Activated CD8-positive, alpha-beta memory T cell treated with anti-CD3 and anti-CD28 coated beads for 24 hours (primary cell): ENCODE measurements at regions not wholly inside any gene's neighbourhood (a gene's known extent, or its start where the extent isn't known, plus 50 kb on each side); places are given as distances from the start of the nearest gene placed in this dataset.

ENCODE experiments used
- DNase-seq: peaks from one replicate; pipeline ENCODE4 v3.0.0-alpha.2; 2020

DNA sequence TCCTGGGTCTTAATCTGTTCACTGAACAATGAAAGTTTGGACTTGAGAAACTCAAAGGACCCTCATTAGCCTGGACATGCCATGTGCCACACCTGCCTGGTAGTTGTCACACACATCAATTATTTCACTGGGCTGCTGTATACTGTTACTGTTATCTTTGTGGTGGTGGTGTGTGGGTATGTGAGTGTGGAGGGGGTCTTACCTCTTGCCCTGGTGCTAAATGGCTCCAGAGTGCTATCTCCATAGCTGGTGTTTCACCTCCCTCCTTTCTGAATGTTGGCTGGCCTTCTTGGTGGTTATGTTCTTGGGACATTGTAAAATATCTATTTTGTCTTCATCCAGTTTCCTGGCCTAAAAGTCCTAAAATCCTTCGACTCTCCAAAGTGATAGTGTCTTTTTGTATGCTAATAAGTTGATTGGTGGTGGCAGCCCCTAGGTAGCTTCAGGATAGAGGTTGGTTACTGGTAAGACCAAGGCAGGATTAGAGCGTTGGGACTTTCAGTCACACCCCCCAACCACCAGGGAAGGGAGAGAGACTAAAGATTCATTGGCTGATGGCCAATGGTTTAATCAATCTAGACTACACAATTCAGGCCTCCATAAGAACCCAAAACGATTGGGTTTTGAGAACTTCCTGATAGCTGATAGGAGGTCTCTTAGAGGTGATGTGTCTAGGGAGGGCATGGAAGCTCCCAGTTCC is 328.1 kb downstream of the MYCN start:
- DNase-seq: no peak

DNA sequence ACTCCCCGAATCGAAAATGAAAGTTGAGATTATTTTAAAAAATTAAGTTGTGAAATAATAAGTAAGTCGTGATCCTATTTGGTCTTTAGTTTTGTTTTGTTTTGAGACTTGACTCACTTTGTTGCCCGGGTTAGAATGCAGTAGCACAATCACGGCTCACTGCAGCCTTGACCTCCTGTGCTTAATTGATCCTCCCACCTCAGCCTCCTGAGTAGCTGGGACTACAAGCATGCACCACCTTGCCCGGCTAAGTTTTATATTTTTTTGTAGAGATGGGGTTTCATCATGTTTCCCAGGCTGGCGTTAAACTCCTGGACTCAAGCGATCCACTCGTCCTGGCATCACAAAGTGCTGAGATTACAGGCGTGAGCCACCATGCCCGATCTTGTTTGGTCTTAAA is 326.2 kb downstream of the MYCN start:
- no peak for DNase-seq

DNA sequence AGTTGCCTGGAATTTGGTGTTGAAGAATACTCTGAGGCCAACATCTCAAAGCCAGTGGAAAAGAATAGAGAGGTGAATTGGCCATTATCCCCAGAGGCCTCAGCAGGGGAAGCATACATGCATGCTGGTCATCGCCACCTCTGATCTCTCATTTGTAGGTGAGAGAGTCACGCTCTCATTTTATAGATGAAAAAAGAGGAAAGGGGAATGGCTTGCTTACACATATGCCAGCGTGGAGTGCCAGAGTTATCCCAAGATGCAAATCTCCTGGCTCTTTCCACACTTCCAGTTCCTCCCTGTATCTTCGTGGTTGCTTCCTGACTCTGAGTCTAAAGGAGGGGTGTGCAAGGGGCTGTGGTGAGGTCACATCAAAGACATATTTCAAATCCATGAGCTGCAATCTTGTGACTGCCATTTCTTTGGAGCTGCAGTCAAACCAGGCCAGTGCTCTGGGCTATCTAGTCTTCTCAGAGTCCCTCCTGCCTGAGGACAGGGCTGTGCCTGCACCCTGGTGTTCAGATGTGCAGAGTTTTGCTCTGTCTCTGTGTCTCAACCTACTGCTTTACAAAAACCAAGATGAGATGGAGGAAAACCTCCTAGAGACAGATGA is 324.7 kb downstream of the MYCN start:
- DNase-seq: no peak

DNA sequence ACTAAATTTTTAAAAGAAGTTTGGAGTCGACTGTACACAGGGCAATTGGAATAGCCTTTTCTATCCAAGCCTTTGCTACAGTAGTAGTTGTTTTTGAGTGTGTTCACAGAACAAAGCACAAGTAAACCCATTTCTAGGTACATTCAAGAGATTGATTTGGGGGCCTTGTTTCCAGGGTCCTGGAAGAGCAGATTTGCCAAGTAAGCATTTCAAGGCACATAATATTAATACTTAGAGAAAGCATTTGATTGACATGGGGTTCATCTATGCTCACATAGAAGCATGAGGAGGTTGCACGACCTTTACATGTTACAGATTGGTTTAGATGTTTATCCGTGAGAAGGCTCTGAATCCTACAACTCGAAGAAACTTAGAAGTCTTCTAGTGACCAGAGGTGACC is 324.1 kb downstream of the MYCN start:
- DNase-seq: no peak

DNA sequence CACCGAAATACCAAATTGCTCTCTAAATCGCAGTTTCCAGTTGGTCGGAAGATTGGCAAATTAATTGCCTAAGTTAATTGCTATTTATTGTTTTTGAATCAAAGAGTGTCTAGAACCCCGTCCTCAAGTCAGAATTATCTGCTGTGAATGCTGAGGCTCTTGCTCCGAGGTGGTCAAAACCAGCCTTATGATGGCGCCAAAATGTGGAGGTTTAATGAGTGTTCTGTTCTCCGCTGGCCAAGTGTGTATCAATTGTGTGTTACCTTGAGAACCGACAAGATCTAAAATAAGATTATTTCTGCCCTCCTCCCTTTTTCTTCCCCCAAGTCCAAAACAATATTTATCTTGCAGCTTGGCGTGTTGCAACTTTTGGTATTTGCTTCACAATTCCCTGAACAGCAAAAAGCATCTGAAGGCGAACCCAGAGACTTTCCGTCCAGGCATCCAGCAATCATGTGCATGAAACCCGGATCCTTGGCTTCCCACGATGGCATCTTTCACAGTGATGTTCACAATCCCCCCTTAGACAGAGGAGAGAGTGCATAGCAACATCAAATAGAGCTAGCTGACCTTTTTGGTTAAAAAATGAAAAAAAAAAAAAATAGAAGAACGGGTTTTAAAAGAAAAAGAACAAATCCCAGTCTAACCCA is 323.0 kb downstream of the MYCN start:
- DNase-seq: no peak

DNA sequence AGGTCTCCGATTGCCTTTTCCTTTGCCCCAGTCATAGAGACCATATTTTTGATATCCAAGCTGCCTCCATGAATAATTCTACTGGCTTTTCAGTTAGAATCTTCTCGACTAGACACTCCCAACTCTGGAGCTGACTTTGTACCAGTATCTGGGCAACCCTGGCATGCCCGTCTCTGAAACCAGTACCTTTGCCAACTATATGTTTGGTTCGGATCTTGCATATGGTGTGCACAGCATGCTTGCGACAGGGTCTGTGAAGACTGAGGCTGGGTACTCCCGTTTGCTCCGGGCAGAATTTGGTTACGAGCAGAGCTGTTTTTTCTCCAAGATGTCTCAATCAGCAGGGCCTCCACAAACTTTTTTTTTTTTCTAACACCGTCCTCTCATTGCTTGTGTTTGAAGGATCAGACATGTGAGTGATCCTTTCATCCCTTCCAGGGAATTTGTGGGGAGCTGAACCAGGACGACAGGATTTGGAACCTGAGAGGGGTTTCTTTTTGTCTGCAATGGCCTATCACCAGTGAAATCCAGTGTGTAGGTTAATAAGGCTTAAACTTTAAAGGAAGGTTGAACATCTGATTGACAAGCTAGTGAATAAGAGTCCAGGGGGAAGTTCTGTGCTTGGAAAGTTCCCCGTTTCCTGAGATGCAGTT is 322.3 kb downstream of the MYCN start:
- DNase-seq: no peak

DNA sequence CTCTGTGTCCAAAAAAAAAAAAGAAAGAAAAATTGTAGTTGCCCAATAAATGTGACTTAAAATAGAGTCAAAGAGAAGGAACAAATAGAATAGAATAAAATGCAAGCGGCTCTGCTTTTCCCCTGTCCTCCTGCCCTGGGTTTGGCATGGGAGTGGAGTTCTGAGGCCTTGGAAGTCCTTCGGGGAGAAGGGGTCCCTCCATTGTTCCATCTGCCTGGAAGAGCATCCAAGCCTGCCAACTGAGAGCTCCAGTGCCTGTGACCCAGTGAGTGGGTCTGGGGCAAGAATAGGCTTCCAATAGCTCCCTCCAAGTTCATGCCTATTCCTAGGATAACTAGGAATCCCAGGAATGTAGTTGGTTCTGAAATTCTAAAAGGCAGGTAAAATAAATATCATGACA is 321.4 kb downstream of the MYCN start:
- DNase-seq: no peak

DNA sequence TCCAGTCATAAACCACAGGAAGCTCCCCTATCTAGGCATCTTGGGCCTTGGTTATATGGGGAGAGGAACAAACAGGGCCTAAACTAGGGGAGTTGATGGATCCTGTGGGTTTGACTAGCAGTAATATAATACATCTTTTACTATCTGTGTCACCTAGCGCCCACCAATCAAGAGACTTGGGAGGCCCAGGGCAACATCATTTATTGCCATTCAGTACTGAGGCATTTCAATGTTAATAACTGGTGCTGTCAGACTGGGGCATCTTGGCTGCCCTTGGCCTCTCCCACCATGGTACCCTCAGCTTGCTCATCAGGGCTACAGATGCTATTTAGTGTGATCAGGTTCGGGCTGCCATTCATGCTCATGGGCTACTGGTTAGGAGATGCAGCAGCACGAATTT is 320.7 kb downstream of the MYCN start:
- DNase-seq: no peak

DNA sequence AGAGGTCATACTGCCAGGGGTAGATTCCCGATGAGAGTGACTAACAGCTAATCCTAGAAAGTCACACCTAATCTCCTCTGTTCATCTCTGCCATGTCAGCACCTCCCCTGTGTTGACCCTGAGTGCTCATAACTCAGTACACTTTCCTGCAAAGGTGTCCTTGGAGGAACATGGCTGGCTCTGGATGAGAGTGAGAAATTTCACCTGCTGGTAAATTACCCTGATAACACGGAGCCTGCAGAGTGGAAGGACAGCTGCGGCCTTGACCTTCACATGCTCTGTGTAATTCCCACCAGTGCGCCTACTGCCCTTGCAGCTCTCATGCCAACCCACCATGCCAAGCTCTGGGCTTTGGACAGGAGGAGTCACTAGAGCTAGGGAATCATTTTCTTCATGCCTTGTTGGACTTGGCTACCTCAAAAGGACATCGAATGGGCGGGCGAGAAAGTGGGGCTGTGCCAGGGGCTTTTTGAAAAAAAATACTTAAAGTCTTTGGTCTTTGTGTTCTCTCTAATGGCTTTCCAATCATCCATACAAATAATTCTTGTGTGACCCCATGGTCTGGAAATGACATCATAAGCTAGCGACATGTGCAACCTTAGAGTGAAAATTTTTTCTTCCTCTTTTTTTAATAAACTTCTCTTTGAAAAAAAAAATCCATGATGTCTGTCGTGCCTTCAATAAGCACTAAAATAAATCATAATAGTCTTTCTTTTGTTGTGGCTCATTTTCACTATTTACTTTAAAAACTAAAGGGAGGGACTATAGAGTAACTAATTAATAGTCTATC is 319.9 kb downstream of the MYCN start:
- no peak for DNase-seq

DNA sequence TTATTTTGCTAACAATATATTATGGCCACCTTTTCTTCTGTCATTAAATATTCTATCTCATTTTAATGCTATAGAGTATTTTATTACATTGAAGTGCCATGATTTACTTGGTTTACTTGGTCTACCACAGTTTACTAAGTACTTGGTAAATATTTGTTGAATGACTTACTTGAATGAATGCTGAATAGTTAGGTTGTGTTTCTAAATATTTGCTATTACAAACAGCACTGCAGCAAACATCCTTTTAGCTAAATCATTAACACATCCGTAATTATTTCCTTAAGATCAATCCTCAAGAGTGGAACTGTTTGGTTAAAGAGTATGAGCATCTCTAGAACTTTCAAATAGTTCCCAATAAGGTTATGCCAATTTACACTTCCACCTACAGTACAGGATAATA is 318.7 kb downstream of the MYCN start:
- DNase-seq: no peak

DNA sequence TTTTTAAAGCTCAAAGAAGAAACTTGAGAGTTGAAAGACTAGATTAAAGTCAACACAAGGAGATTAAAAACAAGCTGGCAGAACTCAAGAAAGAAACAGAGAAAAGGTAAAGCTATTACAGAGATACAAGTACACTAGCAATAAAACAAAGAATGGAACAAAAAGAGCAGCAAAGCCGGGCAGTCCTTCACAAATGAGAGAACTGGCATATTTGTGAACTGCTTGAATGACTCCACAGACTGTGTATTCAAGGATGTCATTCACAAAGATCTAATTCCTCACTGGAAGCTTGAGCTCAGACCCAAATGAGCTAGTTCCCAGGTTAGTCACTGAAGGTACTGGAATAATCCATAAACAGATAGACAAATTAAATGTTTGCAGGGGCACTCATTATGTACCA is 318.0 kb downstream of the MYCN start:
- DNase-seq: no peak

DNA sequence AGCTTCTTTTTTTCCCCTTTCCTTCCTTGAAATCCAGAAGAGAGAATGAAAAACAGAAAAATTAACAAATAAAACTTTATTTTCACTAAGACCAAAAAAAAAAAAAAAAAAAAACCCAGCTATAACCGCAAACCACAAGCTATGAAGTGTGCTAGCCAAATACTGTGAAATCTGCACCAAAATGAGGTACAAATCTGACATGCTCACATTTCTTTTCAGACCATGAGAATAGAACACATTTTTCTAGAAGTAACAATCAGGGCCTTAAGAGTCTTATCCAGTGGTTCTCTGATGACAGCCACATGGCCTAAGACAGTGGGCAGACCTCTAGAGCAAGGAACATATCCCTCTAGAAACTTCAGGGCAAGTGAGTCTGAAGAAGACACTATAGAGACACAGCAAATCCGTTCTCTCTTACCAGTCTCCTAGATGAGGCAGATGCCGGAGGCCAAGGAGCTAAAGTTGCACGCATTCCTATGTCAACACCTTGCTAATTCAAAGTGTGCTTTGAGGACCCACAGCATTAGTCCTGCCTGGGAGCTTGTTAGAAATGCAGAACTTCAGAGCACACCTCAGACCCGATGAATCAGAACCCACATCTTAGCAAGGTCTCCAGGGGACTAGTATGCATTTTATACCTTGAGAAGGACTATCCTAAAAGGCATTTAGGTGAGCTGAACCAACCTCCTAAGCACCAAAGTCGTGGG is 317.1 kb downstream of the MYCN start:
- no peak for DNase-seq

DNA sequence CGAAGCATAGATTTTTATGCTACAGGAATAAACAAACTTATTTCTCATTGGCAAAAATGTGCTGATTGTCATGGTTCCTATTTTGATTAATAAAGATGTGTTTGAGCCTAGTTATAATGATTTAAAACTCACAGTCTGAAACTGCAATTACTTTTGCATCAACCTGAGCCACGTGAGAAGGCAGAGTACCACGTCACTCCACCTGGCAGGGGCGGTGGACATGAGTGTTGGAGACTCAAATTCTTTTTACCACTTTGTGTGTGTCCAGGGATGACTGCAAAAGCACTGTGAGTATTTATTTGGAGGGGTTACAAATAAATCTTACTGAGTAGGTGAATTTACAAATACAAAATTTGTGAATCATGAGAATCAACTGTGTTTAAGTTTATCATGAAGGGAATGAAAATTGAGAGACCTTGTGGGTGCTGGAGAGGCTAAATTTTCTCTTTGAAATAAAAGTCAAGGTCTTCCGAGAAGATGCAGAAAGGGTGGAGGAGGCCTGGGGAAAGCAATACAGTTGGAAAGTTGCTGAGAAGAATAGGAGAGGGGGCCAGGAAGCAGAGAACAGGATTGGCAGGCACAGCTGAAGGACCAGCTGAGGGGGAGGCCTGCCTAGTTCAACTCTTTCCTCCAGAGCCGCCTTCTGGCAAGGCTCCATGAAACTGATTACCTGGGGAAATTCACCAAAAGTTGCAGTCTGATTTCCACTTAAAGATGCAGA is 316.4 kb downstream of the MYCN start:
- no peak for DNase-seq

DNA sequence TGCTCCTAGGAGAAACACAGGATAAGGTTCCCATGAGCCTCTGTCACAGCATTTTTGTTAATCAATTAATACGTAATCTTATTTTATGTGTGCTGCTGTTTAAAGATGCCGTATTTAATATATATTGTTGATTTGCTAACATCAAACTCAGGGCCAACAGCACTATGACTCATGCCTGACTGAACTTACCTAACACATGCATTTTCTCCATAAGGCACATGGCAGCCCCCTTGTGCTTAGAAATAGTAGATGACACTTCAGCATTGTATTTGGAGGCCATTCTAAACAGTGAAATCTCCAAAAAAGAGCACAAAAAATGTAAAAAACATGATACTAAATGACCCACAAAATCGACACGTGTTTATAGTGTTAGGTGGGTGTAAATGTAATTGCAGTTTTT is 314.8 kb downstream of the MYCN start:
- no peak for DNase-seq

DNA sequence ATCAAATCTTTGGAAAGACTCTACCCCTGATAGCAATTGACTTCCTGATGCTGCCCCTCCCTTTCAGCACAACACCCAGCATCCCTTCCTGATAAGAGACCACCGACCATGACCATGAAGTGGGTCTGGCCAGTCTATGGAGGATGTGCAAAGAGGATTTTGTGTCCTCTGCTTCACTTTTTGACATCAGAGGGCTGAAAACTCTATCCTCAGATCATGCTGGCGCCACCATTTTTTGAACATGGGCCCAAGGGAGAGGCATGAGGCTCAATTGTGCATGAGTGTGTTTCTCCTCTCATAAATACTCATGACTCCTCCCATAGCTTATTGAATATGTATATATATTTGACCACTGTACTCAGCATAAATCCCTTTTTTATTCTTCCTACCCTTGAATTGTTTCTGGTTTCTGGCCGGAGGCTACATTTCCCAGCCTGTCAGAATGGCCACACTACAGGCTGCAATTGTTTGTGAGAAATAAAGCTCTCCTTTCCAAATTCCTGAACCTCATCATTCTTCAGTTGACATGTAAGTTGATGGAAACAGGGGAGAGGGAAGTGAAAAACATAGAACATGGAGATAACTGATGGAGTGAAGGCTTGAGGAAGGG is 314.1 kb downstream of the MYCN start:
- DNase-seq: no peak

DNA sequence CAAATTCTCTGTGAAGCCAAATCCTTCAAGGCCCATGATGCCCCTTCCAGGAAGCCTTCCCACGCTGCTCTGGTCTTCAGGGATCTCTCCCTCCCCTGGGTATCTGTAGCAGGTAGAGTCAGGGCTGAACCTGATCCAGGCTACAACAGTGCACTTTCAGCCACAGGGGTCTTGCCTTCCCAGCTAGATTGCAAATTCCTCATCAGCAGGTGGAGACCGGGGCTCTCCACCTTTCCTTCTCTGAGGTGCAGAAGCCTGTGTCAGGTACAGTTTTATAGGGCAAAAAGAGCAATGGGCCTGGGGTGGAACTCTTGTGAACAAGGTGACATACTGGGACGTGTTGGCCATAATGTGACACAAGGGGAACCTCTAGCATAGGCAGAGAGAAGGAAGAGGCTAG is 312.9 kb downstream of the MYCN start:
- no peak for DNase-seq

DNA sequence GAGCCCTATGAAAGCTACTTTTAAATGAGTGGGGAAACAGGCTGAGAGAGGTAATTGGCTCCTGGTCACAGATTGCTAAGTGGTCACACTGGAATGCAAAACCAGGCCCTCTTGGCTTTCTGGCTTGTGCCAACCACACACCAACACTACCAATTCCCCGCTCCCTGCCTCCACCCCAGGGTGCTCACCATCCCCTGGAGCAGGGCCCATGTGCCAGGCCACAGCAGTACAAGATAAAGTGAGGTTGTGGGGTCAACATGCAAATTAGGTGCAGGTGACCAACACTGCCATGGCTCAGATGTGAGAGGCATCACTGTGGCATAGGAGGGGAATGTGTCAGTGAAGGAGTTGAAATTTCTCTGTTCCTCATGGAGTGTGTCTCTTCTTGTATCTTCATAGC is 312.5 kb downstream of the MYCN start:
- DNase-seq: no peak

DNA sequence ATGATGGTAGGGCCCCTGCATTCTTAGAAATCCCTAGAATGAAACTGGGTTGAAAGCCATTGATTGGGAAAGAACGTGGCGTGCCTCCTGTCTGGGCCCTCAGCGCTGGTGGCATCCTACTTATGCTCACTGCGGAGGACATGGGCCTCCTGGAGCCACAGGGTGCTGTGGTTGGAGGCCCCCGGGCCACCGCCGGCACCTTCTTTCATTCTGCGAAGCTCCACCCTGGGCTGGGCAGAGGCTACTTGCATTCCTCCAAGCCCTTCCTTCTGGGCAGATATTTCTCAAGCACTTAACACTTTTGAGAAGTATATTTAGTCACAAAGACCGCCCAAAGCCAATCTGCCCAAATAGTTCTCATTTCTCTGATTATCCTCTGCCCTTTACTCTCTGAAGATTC is 311.9 kb downstream of the MYCN start:
- DNase-seq: no peak

DNA sequence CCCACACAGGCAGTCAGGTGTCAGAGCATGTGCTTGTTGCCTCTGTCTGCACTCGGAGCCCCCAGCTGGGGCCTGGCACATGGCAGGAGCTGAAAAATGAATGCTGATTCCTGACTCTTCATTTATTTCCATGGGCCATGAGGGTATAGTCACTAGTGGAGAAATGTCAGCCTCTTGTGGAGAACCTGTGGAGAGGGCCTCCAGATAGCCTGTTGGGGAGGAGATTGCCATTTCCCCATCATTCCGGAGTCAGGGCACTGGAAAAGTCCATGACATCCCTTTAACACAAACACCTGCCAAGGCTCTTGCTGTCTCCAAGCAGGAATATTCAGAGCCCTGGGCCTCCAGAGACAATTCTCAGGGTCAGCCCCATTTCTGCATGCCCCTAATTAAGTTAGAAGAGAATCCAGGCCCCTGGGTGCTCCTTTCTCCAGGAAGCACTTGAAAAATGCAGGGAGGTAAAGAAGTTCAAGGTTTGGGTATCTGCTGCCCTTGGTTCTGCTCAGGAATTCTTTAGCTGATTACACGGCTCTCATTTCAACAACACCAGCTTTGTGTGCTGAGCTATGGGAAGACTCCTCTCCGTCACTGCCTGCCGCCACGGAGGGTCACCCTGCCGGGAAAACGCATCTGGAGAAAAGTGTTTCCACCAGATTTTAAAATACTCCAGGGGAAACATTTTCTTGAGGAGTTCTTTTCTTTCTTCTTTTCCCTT is 311.3 kb downstream of the MYCN start:
- no peak for DNase-seq

DNA sequence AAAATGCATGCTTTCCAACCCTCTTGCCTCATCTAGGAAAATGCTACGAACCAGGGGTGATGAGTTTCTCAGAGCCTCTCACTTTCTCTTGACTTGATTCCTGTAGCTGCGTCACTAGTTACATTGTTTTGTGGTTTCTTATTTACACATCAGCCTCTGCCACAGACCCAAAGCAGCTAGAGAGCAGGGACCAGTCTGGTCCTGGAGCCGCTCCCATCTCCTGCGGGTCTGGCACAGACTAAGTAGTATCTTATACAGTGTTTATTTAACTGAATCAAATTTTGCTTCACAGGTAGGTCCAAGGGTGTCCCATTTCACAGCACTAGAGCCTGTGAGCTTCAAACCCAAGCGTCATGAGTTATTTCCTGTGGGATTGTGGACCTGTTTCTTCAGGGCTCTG is 310.5 kb downstream of the MYCN start:
- DNase-seq: no peak

DNA sequence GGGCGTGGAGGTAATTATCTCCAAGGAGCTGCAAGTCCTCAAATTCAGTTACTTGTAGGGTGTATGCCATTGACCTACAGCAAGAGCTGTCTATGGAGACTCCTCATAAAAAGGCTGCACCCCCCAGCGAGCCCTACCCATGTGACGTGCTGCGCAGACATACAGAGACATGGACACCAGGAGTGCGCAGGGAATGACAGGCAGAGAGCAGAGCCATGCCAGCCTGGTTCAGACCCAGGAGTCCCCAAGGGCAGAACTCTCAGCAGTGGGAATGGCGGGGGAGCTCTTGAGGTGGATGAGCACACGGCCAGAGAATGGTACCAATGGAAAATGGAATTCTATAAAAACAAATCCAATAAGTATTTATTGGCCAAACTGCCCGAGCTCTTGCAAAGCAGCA is 310.1 kb downstream of the MYCN start:
- DNase-seq: no peak
